Stimulated activated CD4-positive, alpha-beta T cell treated with anti-CD3 and anti-CD28 coated beads, TNF-alpha, amount 100 ng/mL, for 24 hours (primary cell): ENCODE measurements at regions not wholly inside any gene's neighbourhood (a gene's known extent, or its start where the extent isn't known, plus 50 kb on each side); places are given as distances from the start of the nearest gene placed in this dataset.
"Not testable (repeated sequence)": the region's sequence is repeated elsewhere in the genome, so short reads cannot be mapped to it uniquely, and the experiment has no call there.

Source experiments
- DNase-seq, 3 experiments: peaks; one replicate each; pipeline ENCODE4 v3.0.0-alpha.2; 2020; ENCODE audit warnings: low read depth in 3 of 3

DNA sequence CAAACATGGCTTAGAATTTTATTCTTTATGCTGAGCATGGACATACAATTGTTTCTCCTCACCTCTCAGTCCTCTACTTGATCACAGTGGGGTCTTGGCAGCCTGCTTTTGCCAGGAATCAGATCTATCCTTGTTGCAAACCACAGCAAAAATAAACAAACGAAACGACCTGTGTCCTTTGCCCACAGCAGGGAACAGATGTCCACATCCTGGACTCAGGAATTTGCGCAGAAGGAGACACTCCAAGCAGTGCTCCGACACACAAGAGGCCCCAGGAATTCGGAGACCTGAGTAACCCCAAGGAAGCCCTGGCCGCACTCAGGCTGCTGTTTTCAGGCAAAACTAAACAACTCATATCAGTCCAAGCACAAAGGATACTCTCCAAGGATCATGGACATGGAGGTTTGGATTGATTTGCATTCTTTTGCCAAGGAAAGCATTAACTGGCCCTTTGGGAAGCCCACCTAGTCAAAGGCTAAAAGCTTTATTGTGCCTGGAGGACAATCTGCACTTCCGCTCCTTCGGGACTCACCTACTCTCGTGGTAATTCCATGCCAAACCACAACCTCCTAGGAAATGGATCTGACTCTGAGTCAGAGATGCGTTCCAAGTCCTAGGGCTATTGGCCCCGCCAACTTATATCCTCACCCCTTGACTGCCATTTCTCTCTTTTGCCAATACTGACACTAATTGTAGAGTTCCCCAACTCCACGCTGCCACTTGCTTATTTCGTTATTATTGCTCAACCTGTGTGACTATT lies 271.1 kb upstream of the CDH11 start:
- DNase-seq: no peak

DNA sequence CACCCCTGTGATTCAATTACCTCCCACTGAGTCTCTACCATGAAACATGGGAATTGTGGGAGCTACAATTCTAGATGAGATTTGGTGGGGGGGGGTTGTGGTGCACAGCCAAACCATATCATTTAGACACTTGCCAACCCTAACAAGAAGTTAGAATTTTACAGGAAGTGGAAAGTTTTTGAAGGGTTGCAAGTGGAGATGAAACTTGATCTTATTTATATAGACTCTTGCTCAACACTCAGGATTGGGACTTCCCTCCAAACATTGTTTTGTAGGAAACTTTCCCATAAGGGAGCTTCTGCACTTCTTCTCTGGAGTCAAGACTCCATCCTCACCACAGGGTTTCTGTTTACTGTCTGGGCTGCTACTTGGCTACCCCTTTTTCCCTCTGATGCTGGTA lies 266.7 kb upstream of the CDH11 start:
- no peak for DNase-seq

DNA sequence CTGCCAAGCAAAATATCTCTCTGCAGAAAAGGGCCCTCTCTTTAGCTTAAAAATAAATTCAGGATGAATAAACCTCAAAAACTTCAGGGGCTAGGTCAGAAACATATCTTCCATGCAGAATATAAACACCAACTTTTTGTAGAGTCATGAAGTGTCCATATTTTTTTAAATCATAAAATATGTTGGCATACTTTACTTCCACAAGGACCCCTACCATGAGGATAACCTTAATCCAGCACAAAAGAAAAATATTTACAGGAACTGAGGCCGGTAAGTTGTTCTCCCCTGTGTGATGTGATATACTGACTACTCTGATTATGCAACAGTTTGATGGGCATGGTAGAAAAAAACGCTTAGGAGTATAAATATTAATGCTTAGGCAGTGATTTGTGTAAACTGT lies 264.8 kb upstream of the CDH11 start:
- DNase-seq: no peak

DNA sequence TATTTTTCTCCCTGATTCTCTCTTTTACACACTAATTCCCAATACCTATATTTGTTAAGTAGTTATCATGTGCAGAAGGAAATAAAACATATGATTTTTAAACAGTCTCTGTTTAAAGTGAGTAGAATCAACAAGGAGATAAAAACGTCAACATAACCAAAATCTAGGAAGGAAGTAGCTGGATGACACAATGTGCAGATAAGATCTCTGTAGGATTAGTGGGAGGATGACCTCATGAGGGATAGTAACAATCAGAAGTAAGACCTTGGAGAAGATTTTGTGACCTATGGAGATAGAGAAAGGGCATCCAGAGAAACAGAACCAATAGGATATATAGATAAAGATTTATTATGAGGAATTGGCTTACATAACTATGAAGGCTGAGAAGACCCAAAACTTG lies 262.6 kb upstream of the CDH11 start:
- DNase-seq: no peak

DNA sequence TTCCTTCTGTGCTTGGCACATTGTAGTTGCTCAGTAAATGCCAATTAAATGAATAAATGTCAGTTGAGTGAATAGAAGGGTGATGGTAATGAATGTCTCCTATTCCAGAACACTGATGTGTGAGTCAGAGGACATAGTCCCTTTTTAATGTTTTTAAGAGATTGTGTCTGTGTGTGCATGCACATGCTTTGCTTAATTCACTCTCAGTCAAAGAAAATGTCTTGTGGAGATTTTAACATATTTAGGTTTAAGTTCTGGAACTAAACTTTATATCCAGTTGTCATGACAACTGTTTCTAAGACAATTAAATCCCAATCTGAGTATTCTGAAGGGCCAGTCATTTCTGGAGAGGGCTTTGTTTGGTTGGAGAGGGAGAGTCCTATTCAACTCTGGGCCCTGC lies 255.3 kb upstream of the CDH11 start:
- DNase-seq: no peak

DNA sequence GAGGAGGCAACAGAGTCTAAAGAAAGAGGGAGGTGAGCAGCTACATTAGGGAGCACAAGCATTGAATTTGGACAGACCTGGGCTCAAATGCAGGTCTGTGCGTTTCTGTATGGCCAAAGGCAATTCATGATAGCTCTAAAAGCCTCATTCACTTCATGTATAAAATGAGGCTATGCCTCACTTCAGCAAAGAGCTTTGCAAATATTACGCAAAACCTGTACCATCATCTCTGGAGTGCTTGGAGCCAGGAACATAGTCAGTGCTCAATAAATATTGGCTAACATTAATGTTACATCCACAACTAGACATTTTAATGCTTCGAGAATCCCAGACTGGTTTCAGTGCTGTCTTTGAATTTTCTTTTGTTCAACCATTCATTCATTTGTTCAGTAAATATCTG lies 254.7 kb upstream of the CDH11 start:
- DNase-seq: no peak

DNA sequence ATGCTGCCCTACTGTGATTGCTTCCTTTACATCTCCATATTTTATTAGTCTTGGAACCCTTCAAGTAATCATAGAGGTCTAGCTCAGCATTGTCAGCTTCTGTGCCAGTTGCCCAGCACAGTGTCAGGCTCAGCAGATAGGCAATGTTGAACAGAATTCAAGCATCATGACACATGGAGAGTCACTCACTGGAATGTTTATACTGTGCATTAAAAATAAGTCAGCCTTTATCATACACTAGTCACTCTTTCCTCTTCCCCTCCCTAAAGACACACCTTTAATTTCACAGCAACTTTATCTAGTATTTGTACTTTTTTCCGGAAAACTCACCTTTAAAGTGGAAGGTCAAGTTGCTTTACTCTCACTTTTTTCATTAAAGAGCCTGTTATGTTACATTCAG lies 253.8 kb upstream of the CDH11 start:
- no peak for DNase-seq

DNA sequence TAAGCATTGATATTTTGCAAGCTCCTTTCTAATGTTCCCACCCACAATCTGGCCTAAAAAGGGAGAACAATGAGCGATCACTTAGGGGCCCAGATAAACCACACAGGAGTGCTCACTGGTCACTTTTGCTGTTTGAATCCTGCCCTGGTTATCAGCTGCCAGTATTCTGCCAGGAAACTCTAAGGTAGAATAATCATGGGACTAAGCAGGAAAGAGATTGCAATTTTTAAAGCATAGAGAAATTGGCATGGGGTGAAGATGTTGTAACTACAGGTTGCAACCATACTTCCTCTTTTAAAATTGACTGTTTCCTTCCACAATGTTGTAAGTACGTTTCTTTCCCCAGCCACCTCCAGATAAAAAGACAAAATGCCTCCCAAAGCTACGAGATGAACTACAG lies 251.2 kb upstream of the CDH11 start:
- no peak for DNase-seq

DNA sequence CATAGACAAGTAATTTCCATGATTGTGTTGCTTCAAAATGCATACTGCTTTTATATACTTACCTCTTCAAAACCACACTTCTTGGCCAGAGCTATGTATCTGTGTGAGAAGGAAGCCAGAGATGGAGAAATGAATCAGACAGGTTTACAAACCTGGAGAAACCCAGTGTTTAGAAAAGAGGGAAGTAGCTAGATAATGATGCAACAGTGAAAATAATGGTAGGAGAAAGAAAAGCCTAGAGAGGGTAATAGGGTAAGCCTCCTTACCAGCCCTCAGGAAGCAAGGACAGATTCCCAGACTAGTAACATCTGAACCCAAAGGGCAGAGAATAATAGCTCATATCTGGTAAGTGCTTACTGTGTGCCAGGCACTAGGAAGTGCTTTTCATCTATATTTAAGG lies 250.3 kb upstream of the CDH11 start:
- no peak for DNase-seq

DNA sequence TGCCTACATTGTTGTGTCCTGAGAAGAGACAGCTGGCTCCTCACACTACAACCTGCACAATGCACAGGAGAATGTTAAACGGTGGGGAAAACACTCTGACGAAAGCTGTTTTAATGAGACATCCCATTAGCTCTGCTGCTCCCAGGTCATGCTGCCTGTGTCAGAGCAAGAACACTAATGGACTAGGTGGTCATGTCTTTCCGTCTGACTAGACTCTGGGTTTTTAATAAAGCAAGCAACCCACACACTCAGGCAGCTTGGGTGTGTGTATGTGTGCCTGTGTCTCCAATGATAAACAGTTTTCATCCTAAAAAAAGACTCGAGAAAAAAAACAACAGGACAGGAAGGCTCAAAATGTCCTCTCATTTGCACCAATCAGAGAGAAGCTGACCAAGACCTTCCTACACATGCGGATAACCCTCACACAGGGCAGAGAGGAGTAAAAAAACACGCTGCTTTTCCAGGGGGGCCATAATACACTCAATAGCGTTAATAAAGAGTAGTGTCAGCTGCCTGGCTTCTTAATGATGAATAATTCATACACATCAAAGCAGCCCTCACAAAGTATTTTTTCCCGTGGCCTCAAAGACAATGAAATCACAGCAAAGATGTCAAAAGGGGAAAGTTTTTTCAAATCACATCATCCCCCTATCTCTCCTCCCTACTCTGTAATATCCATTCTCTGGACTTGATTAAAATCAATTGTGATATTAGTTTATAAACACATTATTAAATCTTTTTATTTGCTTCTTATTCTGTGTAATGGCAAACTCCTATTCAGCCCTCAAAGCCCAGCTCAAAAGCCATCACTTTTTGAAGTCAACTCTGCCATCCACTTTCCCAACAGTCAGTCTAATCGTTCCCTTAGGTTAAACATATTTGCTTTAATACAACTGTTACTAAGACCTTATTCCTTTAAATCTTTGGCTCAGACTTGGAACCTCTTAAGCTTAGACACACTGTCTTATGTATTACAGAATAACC lies 244.2 kb upstream of the CDH11 start:
- DNase-seq: no peak

DNA sequence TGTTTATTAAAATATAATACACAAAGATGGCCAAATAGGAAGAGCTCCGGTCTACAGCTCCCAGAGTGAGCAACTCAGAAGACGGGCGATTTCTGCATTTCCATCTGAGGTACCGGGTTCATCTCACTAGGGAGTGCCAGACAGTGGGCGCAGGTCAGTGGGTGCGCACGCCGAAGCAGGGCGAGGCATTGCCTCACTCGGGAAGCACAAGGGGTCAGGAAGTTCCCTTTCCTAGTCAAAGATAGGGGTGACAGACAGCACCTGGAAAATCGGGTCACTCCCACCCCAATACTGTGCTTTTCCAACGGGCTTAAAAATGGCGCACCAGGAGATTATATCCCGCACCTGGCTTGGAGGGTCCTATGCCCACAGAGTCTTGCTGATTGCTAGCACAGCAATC lies 234.9 kb upstream of the CDH11 start:
- not testable (repeated sequence) for DNase-seq

DNA sequence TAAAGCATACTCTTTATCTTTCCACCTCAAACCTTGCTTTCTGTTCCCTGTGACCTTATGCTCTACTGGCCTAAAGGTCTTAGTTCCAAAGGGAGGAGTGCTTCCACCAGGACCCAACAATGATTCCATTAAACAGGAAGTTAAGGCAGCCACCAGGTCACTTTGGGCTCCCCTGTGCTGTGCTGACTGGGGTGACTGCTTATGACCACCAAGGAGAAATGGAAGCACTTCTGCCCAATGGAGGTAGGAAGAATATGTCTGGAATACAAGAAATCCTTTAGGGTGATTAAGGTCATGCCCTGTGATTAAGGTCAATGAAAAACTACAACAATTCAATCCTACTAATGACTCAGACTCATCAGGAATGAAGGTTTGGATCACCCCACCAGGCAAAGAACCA lies 233.8 kb upstream of the CDH11 start:
- DNase-seq: no peak

DNA sequence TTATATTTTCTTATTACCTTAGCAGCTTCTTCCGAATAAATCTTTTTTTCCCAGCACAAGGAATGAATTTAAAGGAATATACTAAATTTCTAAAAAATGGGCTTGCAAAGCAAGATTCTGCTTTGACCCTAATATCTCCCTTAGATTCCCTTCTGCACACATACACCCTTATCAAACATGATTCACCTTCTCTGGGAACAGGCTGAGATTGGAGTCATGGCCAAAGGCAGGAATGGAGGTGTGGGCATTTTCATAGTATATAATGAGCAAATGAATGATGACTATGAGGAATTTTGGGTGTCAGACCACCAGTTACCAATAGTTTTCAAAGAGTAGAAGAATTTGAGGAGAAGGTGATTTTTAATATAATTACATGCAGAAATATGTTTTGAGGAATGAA lies 231.3 kb upstream of the CDH11 start:
- no peak for DNase-seq

DNA sequence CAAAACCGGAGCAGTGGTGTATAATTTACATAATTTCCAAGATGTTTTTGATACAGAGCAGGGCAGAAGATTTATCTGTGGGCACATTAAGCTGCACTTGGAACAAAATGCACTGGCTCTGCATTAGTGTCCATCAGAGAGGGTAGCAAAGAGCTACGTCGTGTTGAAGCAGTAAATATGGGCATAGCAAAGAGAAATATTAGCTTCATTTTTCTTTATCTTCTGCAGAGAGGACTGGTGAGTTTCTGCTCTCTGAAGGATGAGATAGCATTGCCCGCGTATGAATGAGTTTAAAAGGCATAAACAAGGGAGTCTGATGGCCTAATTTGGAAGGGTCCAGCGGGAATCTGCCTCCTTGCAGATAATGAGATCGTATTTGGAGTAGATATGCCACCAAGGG lies 227.8 kb upstream of the CDH11 start:
- no peak for DNase-seq

DNA sequence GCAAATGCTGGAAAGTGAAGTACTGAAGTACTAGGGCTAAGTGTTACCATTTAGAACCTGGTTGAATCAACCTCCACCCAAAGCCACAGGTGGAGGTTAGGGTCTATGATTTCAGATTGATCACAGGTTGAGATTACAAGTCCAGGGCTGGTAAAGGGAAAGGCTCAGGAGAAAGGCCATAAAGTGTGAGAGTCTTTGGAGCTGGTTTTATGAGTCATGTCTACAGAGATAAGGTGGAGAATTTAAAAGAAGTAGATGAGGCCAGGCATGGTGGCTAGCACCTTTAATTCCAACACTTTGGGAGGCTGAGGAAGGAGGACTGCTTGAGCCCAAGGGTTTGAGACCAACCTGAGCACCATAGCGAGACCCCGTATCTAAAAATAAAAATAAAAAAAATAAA lies 221.7 kb upstream of the CDH11 start:
- DNase-seq: no peak

DNA sequence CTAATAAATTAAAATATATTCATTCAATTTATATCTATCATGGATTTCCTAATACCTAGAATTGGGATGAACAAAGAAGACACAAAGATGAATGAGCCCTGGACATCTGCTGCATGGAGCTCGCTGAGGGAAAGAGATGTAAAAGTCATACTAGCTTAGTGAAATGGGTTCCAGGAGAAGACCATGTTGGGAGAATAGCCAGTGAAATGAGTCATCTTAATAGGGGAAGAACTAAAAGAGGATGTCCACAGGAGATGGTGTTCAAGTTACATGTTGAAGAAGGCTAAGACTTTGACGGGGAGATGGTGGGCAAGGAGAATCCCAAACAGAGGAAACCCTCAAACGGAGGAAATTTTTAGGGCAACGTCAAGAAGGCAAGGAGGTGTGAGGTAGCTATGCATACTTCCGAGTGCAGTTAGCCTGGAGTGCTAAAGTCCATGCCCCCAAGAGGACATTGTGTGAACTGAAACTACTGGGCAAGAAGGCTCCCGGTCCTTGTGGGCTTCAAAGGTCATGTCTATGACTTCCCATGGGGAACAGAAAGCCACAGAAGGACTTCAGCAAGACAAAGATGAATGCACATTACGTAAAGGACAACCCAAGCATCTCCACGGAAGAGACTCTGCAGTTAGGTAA lies 220.5 kb upstream of the CDH11 start:
- no peak for DNase-seq

DNA sequence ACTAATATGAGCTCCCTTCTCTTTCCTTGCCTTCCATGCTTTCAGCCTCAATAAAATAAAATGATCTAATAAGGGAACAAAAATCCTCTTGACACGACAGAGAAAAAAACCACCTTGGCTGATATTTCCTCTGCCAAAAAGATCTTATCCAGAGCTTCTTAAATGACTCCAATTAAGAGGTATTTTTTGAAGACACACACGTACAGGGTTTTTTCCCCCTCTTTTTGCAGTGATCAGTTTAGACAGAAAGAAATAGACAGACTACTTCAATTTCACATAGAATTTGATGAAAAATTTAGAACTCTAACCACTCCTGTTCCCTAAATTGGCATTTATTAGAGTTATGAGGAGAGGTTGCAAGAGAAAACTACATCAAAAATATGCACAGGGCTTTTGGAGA lies 217.2 kb upstream of the CDH11 start:
- no peak for DNase-seq

DNA sequence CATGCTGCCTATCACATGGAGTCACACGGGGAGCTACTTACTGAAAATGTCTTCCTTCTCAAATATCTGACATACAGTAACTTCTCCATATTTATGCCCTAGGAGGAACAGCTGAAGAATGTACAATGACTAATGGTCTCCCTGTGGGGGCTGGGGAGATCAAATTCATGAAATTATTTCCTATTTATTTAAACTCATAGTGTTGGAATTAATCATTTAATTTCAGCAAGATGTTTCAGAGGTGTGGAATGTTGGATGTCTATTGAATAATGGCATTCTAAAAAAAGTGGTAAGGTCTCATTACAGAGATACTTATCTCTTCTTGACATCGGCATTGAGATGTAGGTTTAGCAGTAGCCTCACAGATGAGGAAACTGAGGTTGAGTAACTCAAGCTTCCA lies 214.3 kb upstream of the CDH11 start:
- DNase-seq: no peak

DNA sequence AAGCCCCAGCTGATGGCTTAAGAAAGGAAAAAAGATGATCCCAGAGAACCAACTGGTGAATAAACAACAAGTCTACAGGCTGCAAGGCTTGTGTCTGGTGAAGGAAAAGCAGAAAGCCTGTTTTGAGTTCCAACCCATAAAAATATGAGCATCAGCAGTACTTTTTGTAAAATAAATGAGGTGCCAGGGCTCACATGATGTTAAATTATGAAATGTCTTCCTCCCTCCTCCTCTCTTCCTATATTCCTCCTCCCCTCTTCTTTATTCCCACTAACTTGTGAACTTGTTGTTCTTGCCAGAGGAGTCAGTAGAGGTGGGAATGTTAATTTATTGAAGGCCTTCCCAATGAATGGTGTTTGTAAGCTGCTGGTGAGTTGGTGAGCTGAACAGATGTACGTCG lies 212.2 kb upstream of the CDH11 start:
- DNase-seq: no peak

DNA sequence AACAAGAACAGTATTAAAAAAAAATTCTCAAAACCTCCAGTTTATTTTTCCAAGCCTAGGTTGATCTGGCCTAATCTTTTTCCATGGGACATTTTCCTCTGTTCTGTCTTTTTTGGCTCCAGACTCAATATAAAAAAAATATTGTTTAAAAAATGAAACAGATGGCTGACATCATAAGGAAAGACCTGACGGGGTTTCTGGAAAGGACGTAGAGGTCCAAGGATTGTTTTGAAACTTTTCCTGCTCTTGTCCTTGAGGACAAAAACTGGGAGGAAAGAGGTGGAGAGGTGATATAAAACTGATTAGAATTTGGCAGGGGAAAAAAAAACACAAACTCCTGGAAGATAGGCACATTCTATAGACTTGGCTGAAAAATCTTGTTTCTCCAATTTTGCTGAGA lies 211.4 kb upstream of the CDH11 start:
- DNase-seq: no peak

DNA sequence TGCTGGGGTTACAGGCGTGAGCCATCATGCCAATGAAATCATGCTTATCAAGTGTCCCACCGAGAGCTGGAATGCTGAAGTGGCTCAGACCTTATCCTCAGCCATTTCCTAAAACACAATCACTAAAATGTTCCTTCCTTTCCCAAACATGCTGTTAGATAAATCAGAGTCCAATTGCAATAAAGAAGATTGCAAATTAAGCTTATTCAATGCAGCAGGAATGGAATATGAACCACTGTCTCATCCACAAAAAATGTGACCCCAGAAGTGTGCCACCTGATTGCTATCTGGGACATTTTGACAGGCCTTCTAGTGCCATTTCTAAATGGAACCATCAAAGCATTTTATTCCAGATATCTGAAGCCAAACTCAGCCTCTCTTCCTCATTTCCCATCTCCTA lies 205.5 kb upstream of the CDH11 start:
- DNase-seq: no peak

DNA sequence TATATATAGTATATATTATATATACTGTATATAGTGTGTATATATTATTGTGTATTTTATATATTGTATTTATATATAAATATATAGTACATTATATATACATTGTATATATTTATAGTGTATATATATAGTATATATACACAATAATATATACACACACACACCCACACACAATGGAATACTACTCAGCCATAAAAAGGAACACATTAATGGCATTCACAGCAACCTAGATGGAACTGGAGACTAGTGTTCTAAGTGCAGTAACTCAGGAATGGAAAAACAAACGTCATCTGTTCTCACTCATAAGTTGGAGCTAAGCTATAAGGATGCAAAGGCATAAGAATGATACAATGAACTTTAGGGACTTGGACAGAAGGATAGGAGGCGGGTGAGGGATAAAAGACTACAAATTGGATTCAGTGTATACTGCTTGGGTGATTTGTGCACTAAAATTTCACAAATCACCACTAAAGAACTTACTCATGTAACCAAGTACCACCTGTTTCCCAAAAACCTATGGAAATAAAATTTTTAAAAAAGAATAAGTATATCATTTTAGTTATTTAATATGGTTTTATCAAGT lies 201.9 kb upstream of the CDH11 start:
- DNase-seq: no peak
